WERI-Rb-1 (cell line): ENCODE measurements at regions not wholly inside any gene's neighbourhood (a gene's known extent, or its start where the extent isn't known, plus 50 kb on each side); places are given as distances from the start of the nearest gene placed in this dataset.

Source experiments
- DNase-seq: peaks from one replicate; pipeline ENCODE4 v3.0.0-alpha.2; 2020
- H3K27ac ChIP-seq: fragments of 250-450 bp; sonication (Bioruptor Pico); 2 replicates; pipeline ENCODE4 v1.5.1; 2020; ENCODE audit warnings: mild to moderate bottlenecking, moderate library complexity
- H3K27me3 ChIP-seq: fragments of 250-450 bp; sonication (Bioruptor Pico); 2 replicates; pipeline ENCODE4 v1.5.1; 2021; ENCODE audit warnings: mild to moderate bottlenecking, low read depth, moderate library complexity; ENCODE audit not compliant: insufficient read depth, severe bottlenecking
- H3K36me3 ChIP-seq: fragments of 250-450 bp; sonication (Bioruptor Pico); 2 replicates; pipeline ENCODE4 v1.5.1; 2020; ENCODE audit warnings: mild to moderate bottlenecking, moderate library complexity
- H3K4me3 ChIP-seq: 2 replicates; pipeline ENCODE4 v1.5.1; 2011; ENCODE audit warnings: low read depth, mild to moderate bottlenecking, control low read depth, low read length
- H3K9me3 ChIP-seq: fragments of 250-450 bp; sonication (Bioruptor Pico); 2 replicates; pipeline ENCODE4 v1.5.1; 2021; ENCODE audit warnings: mild to moderate bottlenecking, moderate library complexity; ENCODE audit not compliant: severe bottlenecking
- CTCF ChIP-seq: IDR thresholded peaks from 2 replicates; pipeline ENCODE4 v1.5.1; 2011; ENCODE audit warnings: low read depth, mild to moderate bottlenecking, control low read depth, inconsistent platforms, low read length

GRCh38 chr1:188070848-188071247 is 1242.1 kb downstream of the PLA2G4A start:
- H3K27ac ChIP-seq = no peak overlapping the region
- no peak overlapping the region for H3K4me3 ChIP-seq
- no peaks in the 10 kb centered on the region for H3K9me3 ChIP-seq
- no peak for TF ChIP-seq CTCF
- H3K27me3 ChIP-seq = no peaks in the 10 kb centered on the region
- no peaks in the 10 kb centered on the region for H3K36me3 ChIP-seq
- DNase-seq = no peak

GRCh38 chr1:188089015-188089414 is 1260.3 kb downstream of the PLA2G4A start:
- H3K9me3 ChIP-seq = no peaks in the 10 kb centered on the region
- no peaks in the 10 kb centered on the region for H3K36me3 ChIP-seq
- H3K27ac ChIP-seq = no peak overlapping the region
- no peak overlapping the region for H3K4me3 ChIP-seq
- H3K27me3 ChIP-seq = no peaks in the 10 kb centered on the region
- TF ChIP-seq CTCF = no peak
- no peak for DNase-seq

DNA sequence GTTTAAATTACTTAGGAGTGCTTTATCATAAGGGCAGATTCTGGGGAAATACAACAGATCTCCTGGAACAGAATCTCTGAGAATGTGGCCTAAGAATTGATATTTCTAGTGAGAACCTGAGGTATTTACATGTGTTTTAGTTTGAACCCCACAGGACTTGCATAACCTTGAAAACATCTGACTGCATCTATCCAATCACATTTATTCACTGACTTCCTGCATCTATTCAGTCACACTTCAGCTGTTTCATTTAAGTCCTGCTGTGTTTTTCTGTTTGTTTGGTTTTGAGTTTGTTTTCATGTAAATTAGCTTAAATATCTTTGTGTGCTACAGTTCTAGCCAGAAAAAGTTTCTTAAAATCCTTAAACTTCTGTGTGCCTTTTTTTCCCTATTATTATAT is 1260.7 kb downstream of the PLA2G4A start:
- Histone ChIP-seq H3K27me3 (no peaks in the 10 kb centered on the region), H3K4me3 (no peak overlapping the region), H3K27ac (no peak overlapping the region), H3K36me3 (no peaks in the 10 kb centered on the region), H3K9me3 (no peaks in the 10 kb centered on the region)
- no peak for TF ChIP-seq CTCF
- no peak for DNase-seq

- Histone ChIP-seq H3K9me3 (no peaks in the 10 kb centered on the region), H3K4me3 (no peak overlapping the region), H3K27me3 (no peaks in the 10 kb centered on the region), H3K36me3 (no peaks in the 10 kb centered on the region), H3K27ac (no peak overlapping the region)
- DNase-seq = no peak
- TF ChIP-seq CTCF = no peak
Measured at GRCh38 chr1:188096521-188096920, 1267.8 kb downstream of the PLA2G4A start.

DNA sequence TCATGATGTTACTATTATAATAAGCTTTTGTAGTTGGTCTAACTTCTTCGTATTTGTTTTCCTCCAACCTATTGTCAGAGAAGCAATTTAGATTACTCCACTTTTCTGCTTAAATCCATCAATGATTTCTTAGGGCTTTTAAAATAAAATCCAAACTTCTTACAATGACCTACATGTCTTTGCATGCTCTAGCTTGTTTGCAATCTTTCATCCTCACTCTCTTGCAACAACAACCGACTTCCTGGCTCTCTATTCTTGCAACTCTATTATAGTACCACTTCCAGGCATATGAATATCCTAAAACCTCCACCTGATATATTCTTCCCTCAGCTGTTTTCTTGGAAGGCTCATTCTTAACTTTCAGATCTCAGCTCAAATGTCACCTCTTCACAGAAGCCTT is 1288.7 kb downstream of the PLA2G4A start:
- Histone ChIP-seq H3K4me3 (no peak overlapping the region), H3K27ac (no peak overlapping the region), H3K9me3 (no peaks in the 10 kb centered on the region), H3K27me3 (no peaks in the 10 kb centered on the region), H3K36me3 (no peaks in the 10 kb centered on the region)
- no peak for TF ChIP-seq CTCF
- DNase-seq = no peak

DNA sequence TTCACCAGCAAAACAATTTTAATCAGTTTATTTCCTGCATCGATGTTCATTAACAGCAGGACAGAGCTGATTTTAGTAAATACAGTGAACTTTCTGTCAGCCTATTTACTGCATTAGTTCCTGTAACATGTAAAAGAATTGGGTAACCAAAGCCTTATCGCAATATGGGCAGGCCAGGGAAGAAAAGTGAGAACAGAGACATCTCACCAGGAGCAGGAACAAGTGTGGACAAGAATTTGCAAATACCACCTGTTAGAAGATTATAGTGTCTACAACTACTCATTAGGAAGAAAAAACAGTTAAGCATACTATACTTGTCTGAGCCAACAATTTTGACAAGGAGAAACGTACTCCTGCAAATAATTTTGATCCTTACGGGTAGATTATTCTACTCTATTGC is 1293.9 kb downstream of the PLA2G4A start:
- Histone ChIP-seq H3K9me3 (no peaks in the 10 kb centered on the region), H3K27ac (no peak overlapping the region), H3K27me3 (no peaks in the 10 kb centered on the region), H3K4me3 (no peak overlapping the region), H3K36me3 (no peaks in the 10 kb centered on the region)
- TF ChIP-seq CTCF = no peak
- no peak for DNase-seq
